ENCODE measurements at regions not wholly inside any gene's neighbourhood (a gene's known extent, or its start where the extent isn't known, plus 50 kb on each side); places are given as distances from the start of the nearest gene placed in this dataset.

GRCh38 chr3:115279939-115280338, 132.9 kb upstream of the ZBTB20 start:
- no peak for TF ChIP-seq GATA2 (IDR thresholded peaks at IDR 0.05; ENCODE audit: low read depth, low read length)
- TF ChIP-seq GATA3 (IDR thresholded peaks at IDR 0.05; ENCODE audit: low read depth, low read length), result no peak

All from SH-SY5Y (cell line).